ENCODE measurements at regions not wholly inside any gene's neighbourhood (a gene's known extent, or its start where the extent isn't known, plus 50 kb on each side); places are given as distances from the start of the nearest gene placed in this dataset.

DNA sequence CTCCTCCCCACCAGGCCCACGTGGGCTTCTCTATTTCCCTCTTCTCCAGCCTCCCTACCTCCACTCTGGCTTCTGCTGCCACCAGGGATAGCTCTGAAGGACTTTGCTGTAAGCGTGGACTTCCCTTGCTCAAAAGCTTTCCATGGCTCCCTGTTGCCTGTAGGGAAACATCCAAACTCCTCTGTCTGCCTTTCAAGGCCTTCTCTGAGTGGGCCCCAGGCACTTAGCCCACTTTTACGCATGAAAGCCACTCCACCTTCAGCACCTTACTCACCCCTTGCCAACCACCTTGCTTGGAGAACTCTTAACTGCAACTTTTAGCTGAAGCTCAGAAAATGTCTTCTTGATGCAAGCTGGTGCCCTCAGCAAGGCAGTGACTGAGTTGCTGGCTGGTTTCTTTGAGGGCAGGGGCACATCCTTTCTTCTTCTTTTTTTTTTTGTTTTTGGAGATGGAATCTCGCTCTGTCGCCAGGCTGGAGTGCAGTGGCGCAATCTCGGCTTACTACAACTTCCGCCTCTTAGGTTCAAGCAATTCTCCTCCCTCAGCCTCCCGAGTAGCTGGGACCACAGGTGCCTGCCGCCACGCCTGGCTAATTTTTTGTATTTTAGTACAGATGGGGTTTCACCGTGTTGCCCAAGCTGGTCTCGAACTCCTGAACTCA is 52.0 kb upstream of the DLX4 start:
- TF ChIP-seq, protein P1, sequence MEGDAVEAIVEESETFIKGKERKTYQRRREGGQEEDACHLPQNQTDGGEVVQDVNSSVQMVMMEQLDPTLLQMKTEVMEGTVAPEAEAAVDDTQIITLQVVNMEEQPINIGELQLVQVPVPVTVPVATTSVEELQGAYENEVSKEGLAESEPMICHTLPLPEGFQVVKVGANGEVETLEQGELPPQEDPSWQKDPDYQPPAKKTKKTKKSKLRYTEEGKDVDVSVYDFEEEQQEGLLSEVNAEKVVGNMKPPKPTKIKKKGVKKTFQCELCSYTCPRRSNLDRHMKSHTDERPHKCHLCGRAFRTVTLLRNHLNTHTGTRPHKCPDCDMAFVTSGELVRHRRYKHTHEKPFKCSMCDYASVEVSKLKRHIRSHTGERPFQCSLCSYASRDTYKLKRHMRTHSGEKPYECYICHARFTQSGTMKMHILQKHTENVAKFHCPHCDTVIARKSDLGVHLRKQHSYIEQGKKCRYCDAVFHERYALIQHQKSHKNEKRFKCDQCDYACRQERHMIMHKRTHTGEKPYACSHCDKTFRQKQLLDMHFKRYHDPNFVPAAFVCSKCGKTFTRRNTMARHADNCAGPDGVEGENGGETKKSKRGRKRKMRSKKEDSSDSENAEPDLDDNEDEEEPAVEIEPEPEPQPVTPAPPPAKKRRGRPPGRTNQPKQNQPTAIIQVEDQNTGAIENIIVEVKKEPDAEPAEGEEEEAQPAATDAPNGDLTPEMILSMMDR (IDR thresholded peaks at IDR 0.05; ENCODE audit: low read length), result no peak
- no peak for TF ChIP-seq EZH2 (optimal IDR thresholded peaks at IDR 0.05; ENCODE audit: low read depth, low read length)

Data from MM.1S (cell line).